Gastroesophageal sphincter (tissue), 4 donors: ENCODE measurements at regions not wholly inside any gene's neighbourhood (a gene's known extent, or its start where the extent isn't known, plus 50 kb on each side); places are given as distances from the start of the nearest gene placed in this dataset.

Experiments used
- ATAC-seq: fragments of 150-250 bp; one replicate; pipeline ENCODE4 v1.9.1; 2016; ENCODE audit warnings: mild to moderate bottlenecking, moderate library complexity
- H3K27ac ChIP-seq, 4 donors: fragments of 200-600 bp; sonication (generic) in 3 of 4; 1 replicate in 3 of 4; 2 replicates in 1 of 4; pipeline ENCODE4 v1.5.1; 2016 to 2019
- H3K27me3 ChIP-seq: fragments of 200-600 bp; sonication (generic); one replicate; pipeline ENCODE4 v1.5.1; 2019
- H3K36me3 ChIP-seq, 2 donors: fragments of 200-600 bp; sonication (generic); one replicate each; pipeline ENCODE4 v1.5.1; 2019; ENCODE audit warnings: control low read depth in 1 of 2
- H3K4me1 ChIP-seq, 3 donors: fragments of 200-600 bp; sonication (generic); 1 replicate in 2 of 3; 2 replicates in 1 of 3; pipeline ENCODE4 v1.5.1; 2016 to 2019; ENCODE audit warnings: control low read depth in 2 of 3
- H3K4me3 ChIP-seq, 2 donors: fragments of 200-600 bp; sonication (generic); one replicate each; pipeline ENCODE4 v1.5.1; 2019; ENCODE audit warnings: mild to moderate bottlenecking in 1 of 2, moderate library complexity in 1 of 2
- H3K9me3 ChIP-seq, 3 donors: fragments of 200-600 bp; sonication (generic); one replicate each; pipeline ENCODE4 v1.5.1; 2017 to 2019; ENCODE audit warnings: control low read depth in 2 of 3
- EP300 ChIP-seq: sonication (generic); formaldehyde crosslinking; IDR thresholded peaks from one replicate; pipeline ENCODE4 v1.6.1; 2017; ENCODE audit warnings: antibody characterized with exemption, mild to moderate bottlenecking
- POLR2A ChIP-seq, 2 donors: fragments of 450-650 bp; IDR thresholded peaks; one replicate each; pipeline ENCODE4 v1.6.1; 2017; ENCODE audit warnings: antibody characterized with exemption in 2 of 2, mild to moderate bottlenecking in 2 of 2, moderate library complexity in 1 of 2
- POLR2AphosphoS5 ChIP-seq: sonication (generic); formaldehyde crosslinking; IDR thresholded peaks from one replicate; pipeline ENCODE4 v1.6.1; 2017; ENCODE audit warnings: antibody characterized with exemption
- WGBS, 2 donors: methylation state at CpG; one replicate each; pipeline ENCODE4 v1.1.5; 2018; ENCODE audit warnings: low coverage in 1 of 2; 5-methylcytosine and 5-hydroxymethylcytosine counted together
- TF ChIP-seq, protein P1 (sequence below), 4 experiments: fragments of 200-600 bp in 2 of 4; fragments of 450-650 bp in 2 of 4; sonication (generic) in 1 of 4; IDR thresholded peaks; one replicate each; pipeline ENCODE4 v1.5.1; 2017 to 2019; ENCODE audit warnings: antibody characterized with exemption in 4 of 4, mild to moderate bottlenecking in 2 of 4, moderate library complexity in 2 of 4

DNA sequence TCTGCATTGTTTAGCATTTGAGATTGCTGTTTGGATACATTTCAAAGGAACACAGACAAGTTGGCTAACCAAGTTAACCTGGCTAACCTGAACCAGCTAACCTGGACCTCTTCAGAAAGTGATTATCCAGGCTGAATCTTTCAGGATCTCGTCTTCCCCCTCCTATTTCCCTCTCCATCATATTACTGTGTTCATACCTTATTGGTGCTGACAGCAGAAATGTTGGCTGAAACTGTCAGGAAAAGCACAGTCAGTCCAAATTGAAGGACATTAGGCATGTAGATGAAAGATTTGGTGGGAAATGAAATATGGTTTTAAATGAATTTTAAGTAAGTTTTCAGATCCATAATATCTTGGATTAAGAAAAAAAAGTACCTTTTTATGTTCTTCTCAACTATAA lies 92.5 kb upstream of the NEUROD1 start:
- 67% methylated on average over 1 of the region's 1 CpG; no CpG with 5 or more reads in 1 of the 2 donors for WGBS, 2 donors
- Histone ChIP-seq H3K36me3 (no peaks in the 10 kb centered on the region), H3K27ac (no peak overlapping the region), H3K4me3 (no peak overlapping the region), H3K9me3 (no peaks in the 10 kb centered on the region), H3K27me3 (no peaks in the 10 kb centered on the region), H3K4me1 (no peaks in the 10 kb centered on the region)
- TF ChIP-seq EP300, result no peak
- TF ChIP-seq, protein P1, sequence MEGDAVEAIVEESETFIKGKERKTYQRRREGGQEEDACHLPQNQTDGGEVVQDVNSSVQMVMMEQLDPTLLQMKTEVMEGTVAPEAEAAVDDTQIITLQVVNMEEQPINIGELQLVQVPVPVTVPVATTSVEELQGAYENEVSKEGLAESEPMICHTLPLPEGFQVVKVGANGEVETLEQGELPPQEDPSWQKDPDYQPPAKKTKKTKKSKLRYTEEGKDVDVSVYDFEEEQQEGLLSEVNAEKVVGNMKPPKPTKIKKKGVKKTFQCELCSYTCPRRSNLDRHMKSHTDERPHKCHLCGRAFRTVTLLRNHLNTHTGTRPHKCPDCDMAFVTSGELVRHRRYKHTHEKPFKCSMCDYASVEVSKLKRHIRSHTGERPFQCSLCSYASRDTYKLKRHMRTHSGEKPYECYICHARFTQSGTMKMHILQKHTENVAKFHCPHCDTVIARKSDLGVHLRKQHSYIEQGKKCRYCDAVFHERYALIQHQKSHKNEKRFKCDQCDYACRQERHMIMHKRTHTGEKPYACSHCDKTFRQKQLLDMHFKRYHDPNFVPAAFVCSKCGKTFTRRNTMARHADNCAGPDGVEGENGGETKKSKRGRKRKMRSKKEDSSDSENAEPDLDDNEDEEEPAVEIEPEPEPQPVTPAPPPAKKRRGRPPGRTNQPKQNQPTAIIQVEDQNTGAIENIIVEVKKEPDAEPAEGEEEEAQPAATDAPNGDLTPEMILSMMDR (IDR thresholded peaks at IDR 0.05), result no peak
- no peak for TF ChIP-seq POLR2AphosphoS5
- TF ChIP-seq POLR2A (IDR thresholded peaks at IDR 0.05), result no peak
- ATAC-seq, result no peak

DNA sequence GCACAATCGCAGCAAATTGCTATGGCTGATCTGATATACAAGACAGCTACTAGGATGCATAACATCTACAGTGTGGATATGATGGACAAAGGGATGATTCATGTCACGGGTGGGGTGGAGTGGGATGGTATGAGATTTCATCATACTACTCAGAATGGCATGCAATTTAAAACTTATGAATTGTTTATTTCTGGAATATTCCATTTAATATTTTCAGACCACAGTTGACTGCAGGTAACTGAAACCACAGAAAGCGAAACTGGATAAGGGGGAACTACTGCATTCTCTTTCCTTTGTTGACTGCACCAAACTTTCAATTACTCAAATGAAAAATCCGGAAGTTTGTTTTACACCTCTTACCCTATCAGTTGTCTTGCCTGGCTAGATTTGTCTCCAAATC lies 94.4 kb upstream of the NEUROD1 start:
- Histone ChIP-seq H3K9me3 (no peaks in the 10 kb centered on the region), H3K27ac (no peak overlapping the region), H3K27me3 (no peaks in the 10 kb centered on the region), H3K36me3 (no peaks in the 10 kb centered on the region), H3K4me1 (peaks cover 0 to 12% (median 0%) of the 10 kb centered on the region in 3 donors), H3K4me3 (no peak overlapping the region)
- 81 to 97% methylated on average over 4 of the region's 4 CpGs for WGBS, 2 donors
- no peak for ATAC-seq
- TF ChIP-seq EP300 (no peak), POLR2AphosphoS5 (no peak), POLR2A (IDR thresholded peaks at IDR 0.05) (no peak)
- TF ChIP-seq, protein P1 (IDR thresholded peaks at IDR 0.05), result no peak

DNA sequence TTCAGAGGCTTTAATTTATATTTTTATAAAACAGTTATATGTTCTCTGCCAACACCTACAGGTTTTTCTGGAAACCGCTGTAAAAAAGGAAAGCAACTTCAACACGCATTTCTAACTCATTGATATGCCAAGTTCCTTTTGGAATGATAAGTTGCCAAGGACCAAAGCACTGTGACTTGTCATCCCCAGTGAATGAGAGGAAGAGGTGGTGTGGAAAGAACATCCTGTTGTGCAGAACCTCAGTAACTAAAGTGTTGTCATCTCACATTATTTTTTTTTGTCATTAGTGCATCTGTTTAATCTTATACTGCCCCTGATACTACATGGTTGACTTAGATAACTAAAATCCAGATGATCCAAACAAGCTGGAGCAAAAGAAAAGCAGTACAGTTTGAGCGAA lies 96.0 kb upstream of the NEUROD1 start:
- H3K9me3 ChIP-seq, result no peaks in the 10 kb centered on the region
- TF ChIP-seq POLR2AphosphoS5, result no peak
- TF ChIP-seq EP300, result no peak
- TF ChIP-seq, protein P1 (IDR thresholded peaks at IDR 0.05), result no peak
- no peak for TF ChIP-seq POLR2A (IDR thresholded peaks at IDR 0.05)
- H3K27ac ChIP-seq, result no peak overlapping the region
- no peaks in the 10 kb centered on the region for H3K27me3 ChIP-seq
- 69 to 82% methylated on average over 3 of the region's 3 CpGs for WGBS, 2 donors
- peaks cover 0 to 25% (median 0%) of the 10 kb centered on the region in 3 donors for H3K4me1 ChIP-seq
- no peak overlapping the region for H3K4me3 ChIP-seq
- no peaks in the 10 kb centered on the region for H3K36me3 ChIP-seq
- no peak for ATAC-seq

DNA sequence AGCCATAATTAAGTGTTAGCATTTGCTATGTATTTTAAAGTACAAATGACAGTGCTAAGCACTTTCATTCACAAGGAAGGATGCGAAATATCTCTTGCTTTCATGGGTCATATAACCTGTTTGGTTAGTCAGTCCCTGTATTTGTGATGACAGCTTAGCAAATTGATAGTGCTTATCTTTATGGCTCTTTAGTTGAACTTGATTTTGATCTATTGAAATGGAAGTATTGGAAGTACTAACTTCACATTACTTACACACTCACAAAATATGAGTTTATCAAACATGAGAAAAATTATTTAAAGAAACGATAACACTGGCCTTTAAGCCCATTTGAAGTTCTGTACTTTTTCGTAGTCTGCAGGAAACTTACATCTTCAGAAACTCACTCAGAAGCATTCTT lies 97.4 kb upstream of the NEUROD1 start:
- no peaks in the 10 kb centered on the region for H3K9me3 ChIP-seq
- H3K27me3 ChIP-seq, result no peaks in the 10 kb centered on the region
- H3K27ac ChIP-seq, result no peak overlapping the region
- no peak overlapping the region for H3K4me3 ChIP-seq
- ATAC-seq, result no peak
- H3K36me3 ChIP-seq, result no peaks in the 10 kb centered on the region
- peaks cover 0 to 27% (median 0%) of the 10 kb centered on the region in 3 donors for H3K4me1 ChIP-seq
- WGBS, 2 donors, result 68 to 72% methylated on average over 3 of the region's 3 CpGs
- TF ChIP-seq, protein P1 (IDR thresholded peaks at IDR 0.05), result no peak
- TF ChIP-seq POLR2AphosphoS5 (no peak), POLR2A (IDR thresholded peaks at IDR 0.05) (no peak), EP300 (no peak)

DNA sequence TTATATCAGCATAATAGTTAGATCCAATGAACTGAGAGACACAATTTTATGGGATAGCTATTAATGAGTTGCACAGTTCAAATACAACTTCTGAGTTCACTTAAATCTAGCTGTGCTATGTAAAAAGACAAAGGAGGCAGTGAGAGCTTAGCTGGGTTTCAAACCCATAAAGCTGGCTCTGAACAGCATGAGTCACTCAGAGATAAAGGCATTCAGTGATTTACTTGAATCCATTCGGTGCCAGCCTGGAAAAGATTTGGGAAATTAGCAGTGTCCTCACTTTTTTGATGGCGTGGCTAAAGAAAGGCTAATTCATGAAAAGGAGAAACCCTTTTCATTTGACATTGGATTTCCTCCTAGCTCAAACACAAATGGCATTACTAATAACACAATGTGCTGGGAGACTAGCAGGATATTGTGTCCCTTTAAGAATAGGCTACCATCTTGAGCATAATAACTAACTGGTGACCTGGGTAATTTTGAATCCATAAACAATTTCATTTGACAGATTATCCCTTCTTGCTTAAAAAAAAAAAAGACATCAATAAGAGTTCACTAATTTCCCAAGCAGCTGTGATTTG lies 98.4 kb upstream of the NEUROD1 start:
- Histone ChIP-seq H3K27me3 (no peaks in the 10 kb centered on the region), H3K9me3 (no peaks in the 10 kb centered on the region), H3K4me3 (no peak overlapping the region), H3K36me3 (no peaks in the 10 kb centered on the region), H3K27ac (no peak overlapping the region), H3K4me1 (peaks cover 0 to 30% (median 0%) of the 10 kb centered on the region in 3 donors)
- 68 to 74% methylated on average over 2 of the region's 2 CpGs for WGBS, 2 donors
- ATAC-seq, result no peak
- no peak for TF ChIP-seq POLR2A (IDR thresholded peaks at IDR 0.05)
- TF ChIP-seq, protein P1 (IDR thresholded peaks at IDR 0.05), result no peak
- no peak for TF ChIP-seq POLR2AphosphoS5
- no peak for TF ChIP-seq EP300
